Activated naive CD4-positive, alpha-beta T cell treated with Interleukin-2 at 50 U/mL for 16 hours (primary cell): ENCODE measurements at regions not wholly inside any gene's neighbourhood (a gene's known extent, or its start where the extent isn't known, plus 50 kb on each side); places are given as distances from the start of the nearest gene placed in this dataset.
"Not testable (repeated sequence)": the region's sequence is repeated elsewhere in the genome, so short reads cannot be mapped to it uniquely, and the experiment has no call there.

Experiments used
- DNase-seq: peaks from one replicate; pipeline ENCODE4 v3.0.0-alpha.2; 2020

DNA sequence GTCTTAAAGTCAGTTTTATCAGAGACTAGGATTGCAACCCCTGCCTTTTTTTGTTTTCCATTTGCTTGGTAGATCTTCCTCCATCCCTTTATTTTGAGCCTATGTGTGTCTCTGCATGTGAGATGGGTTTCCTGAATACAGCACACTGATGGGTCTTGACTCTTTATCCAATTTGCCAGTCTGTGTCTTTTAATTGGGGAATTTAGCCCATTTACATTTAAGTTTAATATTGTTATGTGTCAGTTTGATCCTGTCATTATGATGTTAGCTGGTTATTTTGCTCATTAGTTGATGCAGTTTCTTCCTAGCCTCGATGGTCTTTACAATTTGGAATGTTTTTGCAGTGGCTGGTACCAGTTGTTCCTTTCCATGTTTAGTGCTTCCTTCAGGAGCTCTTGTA, 93.3 kb upstream of the GALNT18 start:
- not testable (repeated sequence) for DNase-seq

DNA sequence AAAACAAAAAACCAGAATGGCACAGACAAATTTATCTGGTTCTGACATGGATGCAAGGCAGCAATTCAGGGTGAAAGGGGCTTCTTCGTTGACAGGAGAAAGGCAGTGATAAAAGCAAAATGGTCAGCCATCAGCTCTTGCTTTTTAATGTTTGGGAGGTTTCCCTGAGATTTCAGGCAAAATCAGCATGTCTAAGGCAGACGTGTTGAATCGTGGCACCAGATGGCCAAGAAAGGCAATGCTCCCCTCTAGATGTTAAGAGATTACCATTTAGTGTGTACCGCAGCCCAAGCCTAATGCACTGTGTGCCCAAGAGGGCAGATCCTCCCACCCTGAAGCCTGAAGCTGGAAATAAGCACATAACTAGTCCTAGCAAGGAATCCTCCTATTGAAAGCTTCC, 88.8 kb upstream of the GALNT18 start:
- no peak for DNase-seq

DNA sequence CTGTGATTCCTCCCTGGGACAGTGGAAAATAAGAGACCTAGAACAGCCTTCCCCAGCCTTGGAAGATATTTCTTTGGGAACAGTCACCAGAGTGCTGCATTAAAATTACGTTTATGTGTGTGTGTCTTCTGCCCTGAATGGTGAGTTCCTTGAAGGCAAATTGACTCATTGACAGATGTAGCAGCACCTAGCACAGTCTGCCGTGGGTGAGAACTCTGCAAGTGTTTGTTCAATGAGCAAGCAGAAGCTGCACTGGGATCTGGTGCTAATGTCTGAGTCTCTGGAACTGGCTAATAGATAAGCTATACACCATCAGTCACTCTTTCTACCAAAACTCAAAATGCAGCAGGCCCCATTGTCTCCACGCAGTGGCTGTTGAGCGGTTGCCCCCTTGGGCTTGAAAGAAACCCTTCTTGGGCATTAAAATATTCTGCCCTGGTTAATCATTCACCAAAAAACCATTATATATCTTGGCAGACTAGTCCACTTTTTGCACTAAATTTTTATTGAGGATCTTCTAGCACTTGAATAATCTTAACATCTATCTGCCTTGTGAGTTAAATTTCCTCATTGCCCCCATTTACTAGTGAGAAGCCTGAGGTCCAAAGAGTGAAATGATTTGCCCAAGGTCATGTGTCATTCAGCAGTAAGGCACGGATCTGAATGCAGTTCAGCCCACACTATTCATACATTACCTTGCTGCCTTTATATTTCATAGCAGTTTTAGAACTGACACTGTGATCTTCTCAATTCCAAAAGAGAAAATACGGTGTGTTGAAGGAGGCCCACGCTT, 87.8 kb upstream of the GALNT18 start:
- no peak for DNase-seq

DNA sequence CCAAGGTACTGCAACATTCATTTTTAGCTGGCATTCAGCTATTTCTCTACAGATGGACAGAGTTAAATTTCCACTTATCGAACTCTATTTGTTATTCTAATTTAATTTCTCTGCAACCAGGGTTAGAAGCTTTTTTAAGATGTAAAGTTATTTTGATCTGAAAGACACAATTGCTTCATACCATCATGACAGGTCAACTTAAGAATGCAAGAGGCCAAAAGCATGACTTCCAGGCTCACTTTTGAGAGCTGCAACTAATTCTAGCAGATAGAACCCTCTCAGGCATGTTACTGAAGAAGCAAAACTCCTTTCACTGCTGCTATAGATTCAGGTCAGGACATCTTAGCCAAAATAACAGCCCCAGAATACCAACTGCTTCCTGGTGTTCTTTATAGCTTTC, 86.5 kb upstream of the GALNT18 start:
- DNase-seq, result no peak

DNA sequence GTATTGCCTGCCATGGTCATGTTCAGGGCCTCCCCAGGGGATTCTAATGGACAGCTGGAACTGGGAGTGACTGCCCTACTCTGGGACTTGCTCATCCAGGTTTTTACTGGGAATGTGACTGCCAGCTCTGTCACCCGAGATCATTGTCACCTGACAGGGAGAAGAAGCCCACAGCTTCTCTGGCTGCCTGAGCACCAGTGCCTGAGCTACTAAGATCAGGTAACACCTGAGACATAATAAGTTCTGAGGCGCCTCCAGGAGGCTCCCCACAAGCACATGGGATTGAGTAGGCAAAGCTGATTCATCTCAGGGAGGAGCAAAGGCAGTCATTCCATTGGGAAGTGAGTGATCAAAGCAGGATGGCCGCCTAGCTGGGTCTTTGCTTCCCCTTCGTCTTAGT, 84.2 kb upstream of the GALNT18 start:
- DNase-seq, result no peak

DNA sequence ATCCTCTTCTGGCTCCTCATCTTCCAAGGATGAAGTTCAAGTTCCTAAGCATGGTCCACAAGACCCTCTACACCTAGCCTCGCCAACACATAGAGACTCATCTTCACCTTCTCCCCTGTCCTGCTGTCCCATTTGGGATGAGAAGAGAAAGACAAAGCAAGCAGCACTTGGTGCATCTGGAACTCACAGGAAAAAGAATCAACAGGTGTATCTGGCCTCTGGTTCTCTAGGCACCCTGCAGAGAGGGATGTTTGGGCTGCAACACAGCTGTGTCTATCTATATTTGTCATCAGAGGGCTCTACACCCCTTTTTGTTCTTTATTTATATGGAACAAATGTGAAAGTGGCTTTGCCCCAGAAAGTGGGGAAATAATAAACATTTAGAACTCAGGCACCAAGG, 82.1 kb upstream of the GALNT18 start:
- no peak for DNase-seq

DNA sequence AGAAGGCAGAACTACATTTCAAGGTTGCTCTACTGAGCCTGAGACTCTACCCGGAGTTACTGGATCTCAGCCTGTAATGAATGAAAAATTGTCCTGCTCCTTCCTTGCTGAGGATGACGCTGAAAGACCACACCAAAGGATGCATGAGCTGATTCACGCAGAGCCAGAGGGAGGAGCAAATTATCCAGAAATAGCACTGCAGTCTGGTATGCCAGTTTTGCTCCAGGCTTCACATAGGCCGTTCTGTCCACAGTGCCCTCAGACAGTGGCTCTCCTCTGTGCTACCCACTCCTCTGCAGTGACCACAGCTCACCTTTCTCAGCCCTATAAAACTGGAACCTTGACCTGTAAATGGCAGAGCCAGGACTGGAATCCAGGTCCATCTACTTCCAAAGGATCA, 79.3 kb upstream of the GALNT18 start:
- DNase-seq, result no peak

DNA sequence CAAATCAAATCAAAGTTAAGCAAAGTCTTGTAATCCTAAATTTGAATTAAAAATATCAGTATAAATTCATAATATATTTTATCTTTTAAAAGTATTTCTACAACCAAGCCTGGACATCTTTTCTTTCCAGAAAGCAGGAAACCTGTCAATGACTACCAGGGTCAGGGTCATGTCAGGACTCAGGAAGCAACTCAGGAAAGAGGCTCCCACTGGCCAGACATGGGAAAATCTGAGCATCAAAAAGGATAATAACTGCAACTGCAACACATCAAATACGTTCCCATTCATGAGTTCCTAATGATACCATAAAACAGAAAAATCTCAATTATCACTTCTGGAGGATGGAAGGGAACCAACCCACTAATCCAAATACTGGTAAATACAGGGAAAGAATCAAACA, 76.0 kb upstream of the GALNT18 start:
- no peak for DNase-seq

DNA sequence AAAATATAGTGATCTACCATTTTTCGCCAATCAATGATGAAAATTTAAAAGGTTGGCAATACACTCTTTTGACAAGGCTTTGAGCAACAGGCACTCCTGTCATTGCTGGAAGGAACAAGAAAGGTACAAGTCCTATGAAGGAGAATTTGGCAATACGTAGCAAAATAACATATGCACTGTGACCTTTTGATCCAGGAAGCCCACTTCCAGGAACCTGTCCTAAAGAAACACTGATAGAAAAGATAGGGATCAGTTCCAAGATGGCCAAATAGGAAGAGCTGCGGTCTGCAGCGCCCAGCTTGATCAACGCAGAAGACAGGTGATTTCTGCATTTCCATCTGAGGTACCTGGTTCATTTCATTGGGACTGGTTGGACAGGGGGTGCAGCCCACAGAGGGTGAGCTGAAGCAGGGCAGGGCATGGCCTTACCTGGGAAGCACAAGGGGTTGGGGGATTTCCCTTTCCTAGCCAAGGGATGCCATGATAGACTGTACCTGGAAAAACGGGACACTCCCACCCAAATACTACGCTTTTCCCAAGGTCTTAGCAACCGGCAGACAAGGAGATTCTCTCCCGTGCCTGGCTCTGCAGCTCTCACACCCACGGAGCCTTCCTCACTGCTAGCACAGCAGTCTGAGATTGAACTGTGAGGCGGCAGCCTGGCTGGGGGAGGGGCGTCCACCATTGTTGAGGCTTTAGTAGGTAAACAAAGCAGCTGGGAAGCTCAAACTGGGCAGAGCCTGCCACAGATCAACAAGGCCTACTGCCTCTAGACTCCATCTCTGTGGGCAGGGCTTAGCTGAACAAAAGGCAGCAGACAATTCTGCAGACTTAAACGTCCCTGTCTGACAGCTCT, 69.7 kb upstream of the GALNT18 start:
- no peak for DNase-seq

DNA sequence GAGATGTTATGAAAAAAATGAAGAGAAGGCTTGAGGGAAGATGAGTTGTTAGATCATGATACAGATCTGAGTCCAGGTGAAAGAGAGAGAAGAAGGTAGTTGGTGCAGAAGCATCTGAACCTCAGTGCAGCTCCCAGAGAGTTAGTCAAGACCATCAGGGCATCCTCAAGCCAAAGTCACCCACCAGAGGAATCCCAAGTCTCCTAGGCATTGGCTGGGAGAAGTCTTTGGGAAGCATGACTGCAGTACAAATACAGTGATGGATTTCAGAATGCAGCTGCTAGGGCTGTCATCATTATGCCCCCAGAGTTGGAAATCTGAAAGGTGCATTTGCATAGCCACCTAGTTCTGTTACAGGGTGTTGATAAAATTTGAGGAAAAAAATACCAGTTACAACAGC, 59.7 kb upstream of the GALNT18 start:
- no peak for DNase-seq

DNA sequence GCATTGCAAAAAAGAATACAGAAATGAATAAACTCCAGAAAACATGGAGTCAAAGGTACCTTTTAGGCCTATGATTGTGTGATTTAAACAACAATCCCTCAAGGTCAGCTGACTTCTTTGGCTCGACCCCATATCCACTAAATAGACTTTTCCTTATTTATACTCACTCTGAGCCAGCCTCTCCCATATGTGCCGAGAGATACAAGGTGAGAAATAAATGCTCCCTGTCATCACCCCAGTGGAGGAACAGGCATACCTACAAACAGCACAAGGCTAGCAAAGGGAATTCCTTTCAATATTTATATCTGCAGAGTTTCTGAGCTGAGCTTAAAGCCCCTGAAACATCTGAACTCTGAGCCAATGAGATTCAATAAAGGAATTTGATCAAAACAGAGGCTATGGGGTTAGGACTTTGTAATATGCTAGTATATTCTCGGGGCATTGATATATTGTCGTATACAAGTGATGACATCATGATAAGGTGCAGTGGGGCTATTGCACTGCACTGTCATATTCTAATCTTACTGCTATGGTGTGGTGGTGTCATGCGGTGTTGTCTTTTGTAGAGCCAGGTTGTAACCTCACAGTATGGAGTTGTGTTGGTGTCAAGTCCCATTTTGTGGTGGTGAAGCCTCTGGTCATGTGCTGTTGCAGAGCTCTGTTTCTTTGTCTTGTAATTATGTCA, 56.0 kb upstream of the GALNT18 start:
- DNase-seq, result no peak

- no peak for DNase-seq
Observed at GRCh38 chr11:11675671-11676181, 53.9 kb upstream of the GALNT18 start.

DNA sequence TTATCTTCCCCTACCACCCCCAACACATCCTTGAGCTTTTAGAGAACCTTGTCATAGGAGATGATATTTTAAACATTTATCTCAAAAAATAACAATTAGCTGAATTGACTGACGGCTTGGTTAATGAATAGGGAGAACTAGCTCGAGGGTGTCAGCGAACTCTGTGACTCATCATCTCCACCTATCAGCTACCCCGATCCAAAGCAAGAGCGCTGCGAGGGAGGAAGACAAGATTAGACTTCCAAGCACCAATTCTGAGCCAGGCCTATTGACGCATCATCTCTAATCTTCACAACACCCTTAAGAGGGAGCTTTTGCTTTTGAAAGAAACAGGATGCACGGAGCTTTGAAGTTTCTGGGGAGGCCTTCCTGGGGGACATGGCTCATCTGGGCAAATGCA, 51.0 kb upstream of the GALNT18 start:
- no peak for DNase-seq

- DNase-seq, result no peak
Observed at GRCh38 chr11:11672101-11672500, 50.3 kb upstream of the GALNT18 start.
